Neural cell (in vitro differentiated cells): ENCODE measurements at regions not wholly inside any gene's neighbourhood (a gene's known extent, or its start where the extent isn't known, plus 50 kb on each side); places are given as distances from the start of the nearest gene placed in this dataset.

Experiments
- H2AFZ ChIP-seq: fragments of 200-600, 300-800 bp; sonication (generic), shearing (Covaris generic); 2 replicates; pipeline ENCODE4 v1.6.0; 2014; ENCODE audit warnings: low read depth, mild to moderate bottlenecking, antibody characterized with exemption, low read length, moderate library complexity
- H3F3A ChIP-seq: fragments of 200-600 bp; shearing (Covaris generic); 2 replicates; pipeline ENCODE4 v1.6.1; 2016; ENCODE audit warnings: mild to moderate bottlenecking, moderate library complexity, mixed read lengths, antibody characterized with exemption, low read length; ENCODE audit not compliant: insufficient read depth, poor library complexity, severe bottlenecking
- H3K27ac ChIP-seq: fragments of 200-600, 300-800 bp; sonication (generic), shearing (Covaris generic); 2 replicates; pipeline ENCODE4 v1.5.1; 2014; ENCODE audit warnings: mild to moderate bottlenecking, low read length, moderate library complexity
- H3K27me3 ChIP-seq: fragments of 300-800, 200-600 bp; sonication (generic), shearing (Covaris generic); 2 replicates; pipeline ENCODE4 v1.6.0; 2014; ENCODE audit warnings: mild to moderate bottlenecking, low read depth, low read length, moderate library complexity; ENCODE audit not compliant: insufficient read depth
- H3K36me3 ChIP-seq: fragments of 300-800, 200-600 bp; sonication (generic), shearing (Covaris generic); 2 replicates; pipeline ENCODE4 v1.5.1; 2014; ENCODE audit warnings: mild to moderate bottlenecking, antibody characterized with exemption, low read length, moderate library complexity; ENCODE audit not compliant: insufficient read depth
- H3K4me2 ChIP-seq: fragments of 300-800, 200-600 bp; sonication (generic), shearing (Covaris generic); 2 replicates; pipeline ENCODE4 v1.6.0; 2014; ENCODE audit warnings: mild to moderate bottlenecking, low read length
- H3K4me3 ChIP-seq: fragments of 300-800, 200-600 bp; sonication (generic), shearing (Covaris generic); 2 replicates; pipeline ENCODE4 v1.5.1; 2014; ENCODE audit warnings: mild to moderate bottlenecking, low read length, moderate library complexity
- H3K79me2 ChIP-seq: fragments of 200-600 bp; shearing (Covaris generic); replicated peaks from 2 replicates; pipeline ENCODE4 v1.6.0; 2014; ENCODE audit warnings: mild to moderate bottlenecking, low read length, moderate library complexity; ENCODE audit not compliant: insufficient read depth
- H3K9ac ChIP-seq: fragments of 300-800, 200-600 bp; sonication (generic), shearing (Covaris generic); 2 replicates; pipeline ENCODE4 v1.6.1; 2016; ENCODE audit warnings: mild to moderate bottlenecking, low read length, mixed read lengths
- H3K9me2 ChIP-seq: fragments of 200-600 bp; shearing (Covaris generic); 2 replicates; pipeline ENCODE4 v1.6.1; 2016; ENCODE audit warnings: mild to moderate bottlenecking, low read length, mixed read lengths; ENCODE audit not compliant: insufficient read depth
- H3K9me3 ChIP-seq: fragments of 200-600, 300-800 bp; sonication (generic), shearing (Covaris generic); 2 replicates; pipeline ENCODE4 v1.6.1; 2016; ENCODE audit warnings: mild to moderate bottlenecking, mixed run types, low read length, moderate library complexity, mixed read lengths
- H4K20me1 ChIP-seq: fragments of 200-600 bp; shearing (Covaris generic); 2 replicates; pipeline ENCODE4 v1.6.1; 2016; ENCODE audit warnings: mild to moderate bottlenecking, mixed run types; ENCODE audit not compliant: insufficient read depth
- EP300 ChIP-seq: fragments of 450-650 bp; conservative IDR thresholded peaks from 2 replicates; pipeline ENCODE4 v1.6.1; 2014; ENCODE audit warnings: antibody characterized with exemption, mild to moderate bottlenecking, moderate library complexity; ENCODE audit not compliant: poor library complexity, severe bottlenecking
- EZH2 ChIP-seq: fragments of 200-600, 300-800 bp; shearing (Covaris generic), sonication (generic); IDR thresholded peaks from 2 replicates; pipeline ENCODE4 v1.6.1; 2014; ENCODE audit warnings: antibody characterized with exemption, low read length, borderline replicate concordance, mild to moderate bottlenecking; ENCODE audit not compliant: insufficient read depth, poor library complexity, severe bottlenecking
- MXI1 ChIP-seq: fragments of 450-650 bp; conservative IDR thresholded peaks from 2 replicates; pipeline ENCODE4 v1.6.1; 2014; ENCODE audit warnings: antibody characterized with exemption, mild to moderate bottlenecking; ENCODE audit not compliant: poor library complexity, severe bottlenecking
- POLR2AphosphoS5 ChIP-seq: IDR thresholded peaks from 2 replicates; pipeline ENCODE4 v1.6.1; 2012
- RAD21 ChIP-seq: fragments of 450-650 bp; conservative IDR thresholded peaks from 2 replicates; pipeline ENCODE4 v1.6.1; 2014; ENCODE audit warnings: antibody characterized with exemption, mild to moderate bottlenecking, moderate library complexity
- SMC3 ChIP-seq: fragments of 450-650 bp; conservative IDR thresholded peaks from 2 replicates; pipeline ENCODE4 v1.6.1; 2014; ENCODE audit warnings: antibody characterized with exemption, mild to moderate bottlenecking, moderate library complexity; ENCODE audit not compliant: poor library complexity
- TAF1 ChIP-seq: IDR thresholded peaks from 2 replicates; pipeline ENCODE4 v1.6.1; 2012; ENCODE audit warnings: low read depth
- TF ChIP-seq, protein P1 (sequence below): fragments of 450-650 bp; IDR thresholded peaks from 2 replicates; pipeline ENCODE4 v1.5.1; 2014; ENCODE audit warnings: antibody characterized with exemption, mild to moderate bottlenecking, moderate library complexity; ENCODE audit not compliant: poor library complexity, severe bottlenecking
- TF ChIP-seq, protein P2 (sequence below): IDR thresholded peaks from 2 replicates; pipeline ENCODE4 v1.6.1; 2012; ENCODE audit warnings: borderline replicate concordance

DNA sequence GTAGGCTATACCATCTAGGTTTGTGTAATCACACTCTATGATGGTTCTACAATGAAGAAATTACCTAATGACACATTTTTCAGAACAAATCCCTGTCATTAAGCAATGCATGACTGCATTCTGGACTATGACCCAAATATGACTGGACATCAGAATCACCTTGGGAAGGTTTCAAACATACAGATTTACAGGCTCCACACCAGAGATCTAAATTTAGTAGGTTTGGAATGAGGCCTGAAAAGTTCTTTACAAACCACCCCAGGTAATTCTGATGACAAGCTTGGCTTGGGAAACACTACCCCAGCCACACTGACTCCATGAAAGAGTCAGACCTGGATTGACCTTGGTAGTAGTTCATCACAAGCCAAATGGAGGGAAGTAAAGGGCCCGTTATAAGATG lies 52.2 kb upstream of the NFE2L2 start:
- no peak overlapping the region for H3K27ac ChIP-seq
- TF ChIP-seq MXI1 (no peak), TAF1 (no peak), SMC3 (no peak), RAD21 (no peak), POLR2AphosphoS5 (no peak), EZH2 (no peak), EP300 (no peak)
- TF ChIP-seq, protein P1, sequence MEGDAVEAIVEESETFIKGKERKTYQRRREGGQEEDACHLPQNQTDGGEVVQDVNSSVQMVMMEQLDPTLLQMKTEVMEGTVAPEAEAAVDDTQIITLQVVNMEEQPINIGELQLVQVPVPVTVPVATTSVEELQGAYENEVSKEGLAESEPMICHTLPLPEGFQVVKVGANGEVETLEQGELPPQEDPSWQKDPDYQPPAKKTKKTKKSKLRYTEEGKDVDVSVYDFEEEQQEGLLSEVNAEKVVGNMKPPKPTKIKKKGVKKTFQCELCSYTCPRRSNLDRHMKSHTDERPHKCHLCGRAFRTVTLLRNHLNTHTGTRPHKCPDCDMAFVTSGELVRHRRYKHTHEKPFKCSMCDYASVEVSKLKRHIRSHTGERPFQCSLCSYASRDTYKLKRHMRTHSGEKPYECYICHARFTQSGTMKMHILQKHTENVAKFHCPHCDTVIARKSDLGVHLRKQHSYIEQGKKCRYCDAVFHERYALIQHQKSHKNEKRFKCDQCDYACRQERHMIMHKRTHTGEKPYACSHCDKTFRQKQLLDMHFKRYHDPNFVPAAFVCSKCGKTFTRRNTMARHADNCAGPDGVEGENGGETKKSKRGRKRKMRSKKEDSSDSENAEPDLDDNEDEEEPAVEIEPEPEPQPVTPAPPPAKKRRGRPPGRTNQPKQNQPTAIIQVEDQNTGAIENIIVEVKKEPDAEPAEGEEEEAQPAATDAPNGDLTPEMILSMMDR = no peak
- TF ChIP-seq, protein P2, sequence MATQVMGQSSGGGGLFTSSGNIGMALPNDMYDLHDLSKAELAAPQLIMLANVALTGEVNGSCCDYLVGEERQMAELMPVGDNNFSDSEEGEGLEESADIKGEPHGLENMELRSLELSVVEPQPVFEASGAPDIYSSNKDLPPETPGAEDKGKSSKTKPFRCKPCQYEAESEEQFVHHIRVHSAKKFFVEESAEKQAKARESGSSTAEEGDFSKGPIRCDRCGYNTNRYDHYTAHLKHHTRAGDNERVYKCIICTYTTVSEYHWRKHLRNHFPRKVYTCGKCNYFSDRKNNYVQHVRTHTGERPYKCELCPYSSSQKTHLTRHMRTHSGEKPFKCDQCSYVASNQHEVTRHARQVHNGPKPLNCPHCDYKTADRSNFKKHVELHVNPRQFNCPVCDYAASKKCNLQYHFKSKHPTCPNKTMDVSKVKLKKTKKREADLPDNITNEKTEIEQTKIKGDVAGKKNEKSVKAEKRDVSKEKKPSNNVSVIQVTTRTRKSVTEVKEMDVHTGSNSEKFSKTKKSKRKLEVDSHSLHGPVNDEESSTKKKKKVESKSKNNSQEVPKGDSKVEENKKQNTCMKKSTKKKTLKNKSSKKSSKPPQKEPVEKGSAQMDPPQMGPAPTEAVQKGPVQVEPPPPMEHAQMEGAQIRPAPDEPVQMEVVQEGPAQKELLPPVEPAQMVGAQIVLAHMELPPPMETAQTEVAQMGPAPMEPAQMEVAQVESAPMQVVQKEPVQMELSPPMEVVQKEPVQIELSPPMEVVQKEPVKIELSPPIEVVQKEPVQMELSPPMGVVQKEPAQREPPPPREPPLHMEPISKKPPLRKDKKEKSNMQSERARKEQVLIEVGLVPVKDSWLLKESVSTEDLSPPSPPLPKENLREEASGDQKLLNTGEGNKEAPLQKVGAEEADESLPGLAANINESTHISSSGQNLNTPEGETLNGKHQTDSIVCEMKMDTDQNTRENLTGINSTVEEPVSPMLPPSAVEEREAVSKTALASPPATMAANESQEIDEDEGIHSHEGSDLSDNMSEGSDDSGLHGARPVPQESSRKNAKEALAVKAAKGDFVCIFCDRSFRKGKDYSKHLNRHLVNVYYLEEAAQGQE = no peak
- H3K36me3 ChIP-seq = no peaks in the 10 kb centered on the region
- no peaks in the 10 kb centered on the region for H3K9me3 ChIP-seq
- H3F3A ChIP-seq = no peaks in the 10 kb centered on the region
- no peaks in the 10 kb centered on the region for H3K79me2 ChIP-seq
- no peak overlapping the region for H2AFZ ChIP-seq
- H3K27me3 ChIP-seq = no peaks in the 10 kb centered on the region
- H3K4me3 ChIP-seq = no peak overlapping the region
- H4K20me1 ChIP-seq = no peaks in the 10 kb centered on the region
- no peak overlapping the region for H3K9ac ChIP-seq
- H3K4me2 ChIP-seq = no peak overlapping the region
- no peaks in the 10 kb centered on the region for H3K9me2 ChIP-seq

DNA sequence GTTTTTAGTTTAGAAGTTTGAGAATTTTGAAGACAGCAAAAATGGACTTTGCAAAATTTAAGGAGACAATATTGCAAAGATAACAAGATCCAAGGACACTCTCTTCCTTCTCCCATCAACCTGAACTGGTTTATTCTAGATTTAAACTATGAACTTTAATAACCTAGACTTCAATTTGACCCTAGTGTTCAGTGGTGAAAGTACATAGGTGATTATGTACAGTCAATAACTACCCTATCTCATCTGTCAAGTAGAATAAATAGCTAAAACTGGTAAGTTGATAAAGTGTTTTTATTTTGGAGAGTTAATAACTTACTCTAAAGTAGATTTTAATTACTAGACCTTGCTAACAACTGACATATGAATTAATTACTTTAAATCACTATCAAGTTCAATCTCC lies 52.9 kb upstream of the NFE2L2 start:
- no peak overlapping the region for H3K9ac ChIP-seq

More for the DNA sequence above, 52.9 kb upstream of the NFE2L2 start:
- no peak overlapping the region for H3K27ac ChIP-seq
- no peaks in the 10 kb centered on the region for H3K9me3 ChIP-seq
- no peak overlapping the region for H3K4me3 ChIP-seq
- H4K20me1 ChIP-seq = no peaks in the 10 kb centered on the region
- H3K27me3 ChIP-seq = no peaks in the 10 kb centered on the region
- H3F3A ChIP-seq = no peaks in the 10 kb centered on the region
- no peaks in the 10 kb centered on the region for H3K79me2 ChIP-seq
- H3K4me2 ChIP-seq = no peak overlapping the region
- TF ChIP-seq MXI1 = no peak
- no peak for TF ChIP-seq POLR2AphosphoS5
- TF ChIP-seq RAD21 = no peak
- no peak for TF ChIP-seq EZH2
- no peak for TF ChIP-seq SMC3
- TF ChIP-seq, protein P1 = no peak
- TF ChIP-seq EP300 = no peak
- TF ChIP-seq, protein P2 = no peak
- TF ChIP-seq TAF1 = no peak
- no peaks in the 10 kb centered on the region for H3K36me3 ChIP-seq
- no peak overlapping the region for H2AFZ ChIP-seq
- H3K9me2 ChIP-seq = no peaks in the 10 kb centered on the region
